Adrenal gland (tissue), 5 donors: ENCODE measurements at regions not wholly inside any gene's neighbourhood (a gene's known extent, or its start where the extent isn't known, plus 50 kb on each side); places are given as distances from the start of the nearest gene placed in this dataset.

Experiments
- POLR2A ChIP-seq, 2 donors: fragments of 450-650 bp; IDR thresholded peaks; one replicate each; pipeline ENCODE4 v1.6.1; 2017; ENCODE audit warnings: antibody characterized with exemption in 2 of 2, mild to moderate bottlenecking in 2 of 2, moderate library complexity in 1 of 2
- TF ChIP-seq, protein P1 (sequence below), 6 experiments: fragments of 450-650 bp in 4 of 6; fragments of 200-600 bp in 2 of 6; sonication (generic) in 1 of 6; IDR thresholded peaks; 1 replicate in 5 of 6; 2 replicates in 1 of 6; pipeline versions ENCODE4 v1.5.1 to v1.8.0; 2016 to 2021; ENCODE audit warnings: antibody characterized with exemption in 6 of 6, mild to moderate bottlenecking in 2 of 6, moderate library complexity in 1 of 6
- donor health status: DM: no; HTN: no; CAD: no.

DNA sequence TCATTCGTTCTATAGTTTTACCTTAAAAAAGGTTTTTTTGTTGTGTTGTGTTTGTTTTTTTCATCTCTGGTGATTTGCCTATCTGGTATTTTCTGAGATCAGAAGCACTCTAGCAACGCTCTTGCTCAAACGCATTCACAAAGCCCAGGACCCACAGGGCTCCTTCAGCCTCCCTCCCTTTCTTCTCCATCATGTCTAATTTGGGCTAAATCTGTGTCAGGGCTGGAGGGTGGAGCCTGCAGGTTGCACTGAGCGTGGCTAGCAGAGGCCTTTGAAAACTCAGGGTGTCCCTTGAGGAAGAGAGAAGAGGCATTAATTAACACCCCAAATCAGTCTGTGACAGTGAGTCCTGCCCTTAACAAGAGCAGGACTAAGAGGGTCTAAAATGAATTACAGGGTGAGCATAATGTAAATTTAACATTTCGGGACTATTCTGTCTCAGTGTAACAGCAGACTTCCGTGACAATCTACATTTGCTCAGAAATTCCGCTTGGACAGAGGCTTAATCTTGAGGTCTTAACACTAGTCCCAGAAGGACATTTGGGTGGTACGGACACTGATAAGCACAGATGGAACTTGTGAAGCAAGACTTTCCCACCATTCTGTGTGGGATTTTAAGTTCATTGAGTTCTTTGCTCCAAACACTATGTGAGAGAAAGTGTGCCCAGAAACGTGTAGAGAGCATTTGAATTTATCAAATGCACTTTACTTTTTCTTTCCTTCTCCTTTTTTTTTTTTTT is 174.4 kb upstream of the APCDD1 start:
- TF ChIP-seq, protein P1, sequence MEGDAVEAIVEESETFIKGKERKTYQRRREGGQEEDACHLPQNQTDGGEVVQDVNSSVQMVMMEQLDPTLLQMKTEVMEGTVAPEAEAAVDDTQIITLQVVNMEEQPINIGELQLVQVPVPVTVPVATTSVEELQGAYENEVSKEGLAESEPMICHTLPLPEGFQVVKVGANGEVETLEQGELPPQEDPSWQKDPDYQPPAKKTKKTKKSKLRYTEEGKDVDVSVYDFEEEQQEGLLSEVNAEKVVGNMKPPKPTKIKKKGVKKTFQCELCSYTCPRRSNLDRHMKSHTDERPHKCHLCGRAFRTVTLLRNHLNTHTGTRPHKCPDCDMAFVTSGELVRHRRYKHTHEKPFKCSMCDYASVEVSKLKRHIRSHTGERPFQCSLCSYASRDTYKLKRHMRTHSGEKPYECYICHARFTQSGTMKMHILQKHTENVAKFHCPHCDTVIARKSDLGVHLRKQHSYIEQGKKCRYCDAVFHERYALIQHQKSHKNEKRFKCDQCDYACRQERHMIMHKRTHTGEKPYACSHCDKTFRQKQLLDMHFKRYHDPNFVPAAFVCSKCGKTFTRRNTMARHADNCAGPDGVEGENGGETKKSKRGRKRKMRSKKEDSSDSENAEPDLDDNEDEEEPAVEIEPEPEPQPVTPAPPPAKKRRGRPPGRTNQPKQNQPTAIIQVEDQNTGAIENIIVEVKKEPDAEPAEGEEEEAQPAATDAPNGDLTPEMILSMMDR (IDR thresholded peaks at IDR 0.05): no peak
- no peak for TF ChIP-seq POLR2A (IDR thresholded peaks at IDR 0.05)
